Heart right ventricle (tissue), 16 donors: ENCODE measurements at regions not wholly inside any gene's neighbourhood (a gene's known extent, or its start where the extent isn't known, plus 50 kb on each side); places are given as distances from the start of the nearest gene placed in this dataset.

Experiments used
- ATAC-seq, 8 donors: fragments of 200-7000 bp; cut with Tn5 transposase; one replicate each; pipeline ENCODE4 v1.9.1; 2020; ENCODE audit warnings: mild to moderate bottlenecking in 8 of 8, moderate library complexity in 8 of 8, moderate number of reproducible peaks in 1 of 8
- DNase-seq, 2 donors: peaks; one replicate each; pipeline ENCODE4 v3.0.0-alpha.2; 2020
- H3K27ac ChIP-seq, 10 donors: fragments of 200-600 bp; sonication (generic) in 2 of 10; one replicate each; pipeline versions ENCODE4 v1.5.0 to v1.8.0; 2020 to 2022; ENCODE audit warnings: mild to moderate bottlenecking in 3 of 10
- H3K27me3 ChIP-seq, 7 donors: fragments of 200-600 bp; one replicate each; pipeline ENCODE4 v1.8.0; 2021 to 2022; ENCODE audit warnings: mild to moderate bottlenecking in 2 of 7
- H3K36me3 ChIP-seq, 9 donors: fragments of 200-600 bp; sonication (generic) in 1 of 9; one replicate each; pipeline versions ENCODE4 v1.5.0 to v1.8.0; 2020 to 2022; ENCODE audit warnings: mild to moderate bottlenecking in 2 of 9
- H3K4me1 ChIP-seq, 9 donors: fragments of 200-600 bp; sonication (generic) in 1 of 9; one replicate each; pipeline versions ENCODE4 v1.5.0 to v1.8.0; 2020 to 2022; ENCODE audit warnings: mild to moderate bottlenecking in 4 of 9
- H3K4me3 ChIP-seq, 10 donors: fragments of 200-600 bp; sonication (generic) in 2 of 10; one replicate each; pipeline versions ENCODE4 v1.5.0 to v1.8.0; 2020 to 2022; ENCODE audit warnings: mild to moderate bottlenecking in 7 of 10, moderate library complexity in 2 of 10
- H3K9me3 ChIP-seq, 11 donors: fragments of 200-600 bp in 10 of 11; sonication (generic) in 2 of 11; one replicate each; pipeline versions ENCODE4 v1.5.0 to v1.8.0; 2013 to 2022; ENCODE audit warnings: mild to moderate bottlenecking in 2 of 11, control low read depth in 1 of 11, moderate library complexity in 1 of 11
- CTCF ChIP-seq, 9 donors: fragments of 200-600 bp; sonication (generic) in 2 of 9; IDR thresholded peaks; one replicate each; pipeline versions ENCODE4 v1.5.0 to v1.8.0; 2021 to 2022; ENCODE audit warnings: antibody characterized with exemption in 9 of 9, mild to moderate bottlenecking in 5 of 9, moderate library complexity in 1 of 9
- WGBS, 2 donors: extraction: QIAGEN DNeasy Blood & Tissue Kit; methylation state at CpG; one replicate each; pipeline ENCODE4 v1.1.7; 2013; ENCODE audit warnings: inconsistent platforms in 1 of 2; 5-methylcytosine and 5-hydroxymethylcytosine counted together
- intact Hi-C, 10 donors: fragments of 100-400 bp; cut with DNase I; formaldehyde crosslinking; loops; one replicate each; pipeline versions ENCODE4 v1.11.1 to v1.14.2; 2022
- donor health status: Arrhythmogenic right ventricular cardiomyopathy.
- donor health status: ischemic (EF 13 %, LVEDD 7.1; RV severe dilation, severe dysfunction).
- donor health status: healthy with polysubstance abuse.
- donor health status: DM: no; HTN: yes; CAD: no.
- donor health status: DM: no; HTN: no; CAD: no.
- donor health status: ischemic (EF 25% LVEDD 6.9; RV normal size, moderate dysfunction).
- donor health status: ischemic (EF 25% LVEDD 5.7; RV mildly dilated, moderate dysfunction).
- donor health status: healthy.
- donor health status: DM: yes; HTN: yes; CAD: no.
- donor health status: Ischemic cardiomyopathy.
- donor health status: ischemic (EF 35%, LVEDD 5.7; RV mildly dilated, moderate dysfunction).
- donor health status: nonischemic (EF 11% LVEDD 7.7; RV severe dilation, severe dysfunction).
- donor health status: DM: yes; HTN: yes; CAD: no.
- donor health status: PGD.
- donor health status: ischemic (EF 29% LVEDD 5.4; RV normal size, mild dysfunction).
- donor health status: nonischemic (EF 23%, LVEDD 6.1; RV moderate dilation, normal function).

GRCh38 chr12:46679754-46680153 is 146.0 kb downstream of the SLC38A4 start:
- no peak overlapping the region for H3K27ac ChIP-seq
- no peak for DNase-seq
- no peak overlapping the region for H3K4me3 ChIP-seq
- 39 to 57% methylated on average over 3 of the region's 3 CpGs for WGBS, 2 donors
- H3K36me3 ChIP-seq, result no peaks in the 10 kb centered on the region
- no peak for TF ChIP-seq CTCF (IDR thresholded peaks at IDR 0.05)
- H3K9me3 ChIP-seq, result peaks cover 0 to 4% (median 0%) of the 10 kb centered on the region in 11 donors
- intact Hi-C loops, result loop anchor here (5.0 to 10.0 kb wide), 10 partner anchors 253 to 685 kb away; partner anchors contain the start of gene SCAF11 (in 1 of the 10)
- ATAC-seq, result no peak
- H3K4me1 ChIP-seq, result no peaks in the 10 kb centered on the region
- no peaks in the 10 kb centered on the region for H3K27me3 ChIP-seq

- intact Hi-C loops, result loop anchor here in 9 of 10 donors (5.0 to 10.0 kb wide), 8 partner anchors 254 to 684 kb away; partner anchors contain the start of gene SCAF11 (in 1 of the 9)
- ATAC-seq (no peak), DNase-seq (no peak)
- Histone ChIP-seq H3K9me3 (no peaks in the 10 kb centered on the region), H3K27ac (no peak overlapping the region), H3K27me3 (no peaks in the 10 kb centered on the region), H3K36me3 (no peaks in the 10 kb centered on the region), H3K4me3 (no peak overlapping the region), H3K4me1 (no peaks in the 10 kb centered on the region)
- TF ChIP-seq CTCF (IDR thresholded peaks at IDR 0.05), result no peak
- WGBS, 2 donors, result 90 to 93% methylated on average over 3 of the region's 3 CpGs
Measured at GRCh38 chr12:46678426-46678825, 147.4 kb downstream of the SLC38A4 start.

- no peak overlapping the region for H3K4me3 ChIP-seq
- DNase-seq (no peak), ATAC-seq (peak in 2 of 8 donors; percentile 39 to 47)
- no peaks in the 10 kb centered on the region for H3K36me3 ChIP-seq
- H3K27ac ChIP-seq, result no peak overlapping the region
- no peaks in the 10 kb centered on the region for H3K9me3 ChIP-seq
- no peaks in the 10 kb centered on the region for H3K27me3 ChIP-seq
- peak in 4 of 9 donors; percentile 15 to 50 (median 34) for TF ChIP-seq CTCF (IDR thresholded peaks at IDR 0.05)
- 92% methylated on average over 2 of the region's 2 CpGs for WGBS, 2 donors
- no peaks in the 10 kb centered on the region for H3K4me1 ChIP-seq
- intact Hi-C loops, result loop anchor here in 9 of 10 donors (5.0 to 10.0 kb wide), 8 partner anchors 255 to 683 kb away; partner anchors contain the start of gene SCAF11 (in 1 of the 9)
Measured at GRCh38 chr12:46677749-46678148, 148.0 kb downstream of the SLC38A4 start.

- H3K27me3 ChIP-seq, result no peaks in the 10 kb centered on the region
- no peaks in the 10 kb centered on the region for H3K9me3 ChIP-seq
- intact Hi-C loops, result loop anchor here in 9 of 10 donors (5.0 to 10.0 kb wide), 8 partner anchors 255 to 682 kb away; partner anchors contain the start of gene SCAF11 (in 1 of the 9)
- ATAC-seq, result no peak
- no peak overlapping the region for H3K27ac ChIP-seq
- DNase-seq, result no peak
- WGBS, 2 donors, result 95 to 97% methylated on average over 7 of the region's 7 CpGs
- no peak overlapping the region for H3K4me3 ChIP-seq
- no peaks in the 10 kb centered on the region for H3K36me3 ChIP-seq
- no peak for TF ChIP-seq CTCF (IDR thresholded peaks at IDR 0.05)
- no peaks in the 10 kb centered on the region for H3K4me1 ChIP-seq
Measured at GRCh38 chr12:46676797-46677520, 148.8 kb downstream of the SLC38A4 start.
